GM18520 (cell line): ENCODE measurements at regions not wholly inside any gene's neighbourhood (a gene's known extent, or its start where the extent isn't known, plus 50 kb on each side); places are given as distances from the start of the nearest gene placed in this dataset.

Experiments
- ATAC-seq: cut with Tn5 transposase; IDR thresholded peaks from one replicate; pipeline ENCODE4 v1.9.1; 2021; ENCODE audit not compliant: unreplicated experiment

DNA sequence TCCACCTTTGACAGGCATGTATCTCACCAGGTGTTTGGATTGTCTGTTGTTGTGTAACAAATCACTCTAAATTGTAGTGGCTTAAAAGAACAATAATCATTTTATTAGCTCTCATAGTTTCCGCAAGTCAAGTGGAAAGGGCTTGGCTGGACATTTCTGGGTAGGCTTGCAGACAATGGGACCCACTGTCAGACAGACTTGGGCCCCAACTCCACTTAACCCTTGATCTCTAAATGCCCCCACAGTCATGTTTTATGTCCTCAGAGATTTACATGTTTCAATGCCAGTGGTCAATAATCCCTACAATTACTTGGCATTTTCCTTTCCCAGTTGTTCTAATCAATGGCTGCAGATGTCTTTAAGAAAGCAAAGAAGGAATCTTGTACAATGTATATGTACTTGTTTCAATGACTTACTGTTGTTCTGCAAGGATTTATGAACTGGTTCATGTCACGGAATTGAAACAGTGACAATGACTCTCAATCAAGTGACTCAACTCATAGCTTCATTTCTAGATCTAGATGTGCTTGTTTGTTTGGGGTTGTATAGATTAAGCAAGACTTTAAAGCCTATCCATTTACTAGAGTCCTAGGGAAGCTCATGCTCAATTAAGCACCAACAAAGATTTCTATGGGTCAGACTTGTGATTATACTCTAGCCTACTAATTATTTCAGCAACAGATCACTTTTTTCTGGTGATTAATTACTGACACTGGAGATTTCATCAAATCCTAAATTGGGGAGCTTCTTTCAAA is 510.1 kb upstream of the NBEA start:
- no peak for ATAC-seq

DNA sequence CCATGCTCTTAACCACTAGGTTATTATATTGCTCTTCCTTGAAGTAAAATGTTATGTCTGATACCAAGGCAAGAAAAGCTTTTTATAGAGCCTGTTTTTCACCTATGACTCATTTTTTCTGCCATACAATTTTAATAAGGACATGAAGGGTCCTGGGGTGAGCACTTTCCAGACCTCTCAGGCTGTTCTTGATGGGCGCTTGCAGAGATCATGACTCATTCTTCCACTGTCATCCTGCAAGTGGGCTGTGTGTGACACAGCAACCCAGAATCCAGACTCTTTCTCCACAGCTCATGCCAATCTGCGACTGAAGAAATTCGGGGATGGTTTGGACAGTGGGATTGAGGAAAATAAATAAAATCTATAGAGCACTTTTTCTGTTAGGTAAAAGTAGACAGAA is 506.7 kb upstream of the NBEA start:
- no peak for ATAC-seq

DNA sequence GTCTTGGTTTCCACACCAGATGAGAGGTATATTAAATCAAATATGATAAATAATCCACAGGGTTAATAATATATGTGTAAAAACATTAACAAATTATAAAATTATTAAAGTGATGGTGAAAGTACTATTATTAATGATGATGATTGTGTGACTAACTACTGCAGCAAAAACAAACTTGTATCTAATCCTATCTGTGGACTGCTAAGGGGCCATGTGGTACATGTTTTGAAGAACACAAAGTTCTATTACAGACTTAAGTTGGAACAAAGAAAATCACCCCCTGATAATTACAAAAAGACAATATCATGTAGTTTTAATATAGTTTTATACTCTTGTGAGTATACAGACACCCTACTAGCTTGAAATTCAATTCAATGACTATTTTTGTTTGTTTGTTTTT is 504.2 kb upstream of the NBEA start:
- no peak for ATAC-seq

DNA sequence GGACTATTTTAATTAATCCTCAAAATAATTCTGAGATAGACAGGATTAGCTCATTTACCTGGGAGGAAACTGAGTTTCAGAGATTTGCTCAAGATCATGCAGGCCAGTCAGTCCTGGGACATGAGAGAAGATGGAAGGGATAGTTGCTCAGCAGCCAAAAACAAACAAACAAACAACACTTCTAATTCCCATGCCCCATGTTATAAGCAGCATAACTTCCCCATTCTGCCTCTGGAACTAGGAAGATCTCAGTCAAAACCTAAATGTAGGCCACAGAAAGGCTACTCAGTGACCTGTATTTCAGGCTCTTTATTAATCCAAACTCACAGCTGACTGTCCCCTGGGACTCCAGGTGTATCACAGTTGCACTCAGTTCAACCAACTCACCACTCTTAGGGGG is 489.2 kb upstream of the NBEA start:
- ATAC-seq: no peak

DNA sequence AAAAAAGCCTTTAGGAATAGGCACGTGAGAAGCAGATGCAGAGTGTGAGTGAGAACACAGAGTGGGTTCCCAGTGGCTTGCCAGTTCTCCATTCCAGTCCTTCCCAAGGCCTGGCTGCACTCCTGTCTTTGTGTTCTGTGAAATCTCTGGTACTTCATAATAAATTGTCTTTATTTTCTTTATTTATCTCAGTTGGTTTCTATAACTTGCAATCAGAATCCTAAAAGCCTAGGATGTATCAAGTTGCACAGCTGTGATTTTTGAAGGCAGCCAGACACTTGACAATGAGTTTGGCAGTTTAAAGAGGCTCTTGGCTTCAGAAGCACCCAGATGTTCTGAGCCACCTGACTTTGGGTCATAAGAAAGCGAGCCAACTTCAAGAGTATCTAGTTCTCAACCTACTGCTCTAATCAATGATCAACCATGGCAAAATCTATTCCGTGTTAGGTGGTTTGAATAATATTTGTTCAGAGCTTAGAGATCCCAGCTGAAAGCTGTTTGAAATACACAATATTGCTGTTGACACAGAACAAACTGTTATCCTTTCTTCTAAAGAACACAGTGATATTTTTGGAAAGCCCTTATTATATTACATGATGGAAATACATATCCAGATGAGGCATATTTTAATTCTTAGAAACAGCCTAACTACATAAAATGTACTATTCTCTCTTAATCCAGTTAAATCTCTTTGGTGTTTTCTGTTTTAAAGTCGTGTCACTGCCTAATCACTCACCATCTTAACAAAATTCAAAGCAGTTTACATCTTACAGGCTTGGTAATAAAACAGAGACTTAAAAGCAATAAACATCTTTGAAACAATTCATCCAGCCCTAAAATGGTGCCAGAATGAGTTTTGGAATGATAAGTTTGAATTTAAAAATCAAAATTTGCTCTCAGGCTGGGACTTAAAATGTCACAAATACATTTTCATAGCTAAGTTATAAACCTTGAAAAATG is 483.0 kb upstream of the NBEA start:
- no peak for ATAC-seq

DNA sequence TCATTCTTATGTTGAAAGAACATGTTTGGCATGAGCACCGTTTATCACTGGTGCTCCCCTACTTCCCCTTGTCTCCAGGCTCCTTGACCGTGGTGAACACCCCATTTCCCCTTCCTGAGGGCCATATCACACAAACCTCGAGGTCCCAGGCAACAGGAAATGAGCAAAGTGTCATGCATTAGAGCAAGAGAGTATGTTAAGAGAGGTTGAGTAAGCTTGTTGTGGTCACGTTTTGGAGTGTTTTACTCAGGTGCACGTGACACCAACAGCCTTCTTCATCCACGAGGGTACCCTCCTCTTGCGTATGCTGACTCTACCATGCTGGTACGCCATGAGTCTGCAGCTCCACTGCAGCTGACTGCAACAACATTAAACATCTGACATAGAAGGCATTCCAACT is 482.2 kb upstream of the NBEA start:
- ATAC-seq: no peak

DNA sequence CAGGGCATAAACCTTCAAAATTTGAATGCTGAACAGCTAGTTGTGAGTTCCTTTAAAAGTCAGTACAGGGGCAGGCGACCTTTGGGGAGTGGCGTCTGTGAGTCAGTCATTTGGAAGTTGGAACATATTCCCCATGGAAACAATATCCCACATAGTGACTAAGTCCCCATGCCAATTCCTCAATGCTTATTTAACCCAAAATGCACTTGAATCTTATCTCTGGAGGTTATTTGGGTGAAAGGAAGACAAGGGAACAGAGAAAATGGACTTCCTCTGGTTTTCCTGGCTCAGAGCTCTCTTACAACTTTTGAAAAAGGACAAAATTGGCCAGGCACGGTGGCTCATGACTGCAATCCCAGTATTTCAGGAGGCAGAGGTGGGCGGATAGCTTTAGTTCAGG is 479.2 kb upstream of the NBEA start:
- ATAC-seq: no peak

DNA sequence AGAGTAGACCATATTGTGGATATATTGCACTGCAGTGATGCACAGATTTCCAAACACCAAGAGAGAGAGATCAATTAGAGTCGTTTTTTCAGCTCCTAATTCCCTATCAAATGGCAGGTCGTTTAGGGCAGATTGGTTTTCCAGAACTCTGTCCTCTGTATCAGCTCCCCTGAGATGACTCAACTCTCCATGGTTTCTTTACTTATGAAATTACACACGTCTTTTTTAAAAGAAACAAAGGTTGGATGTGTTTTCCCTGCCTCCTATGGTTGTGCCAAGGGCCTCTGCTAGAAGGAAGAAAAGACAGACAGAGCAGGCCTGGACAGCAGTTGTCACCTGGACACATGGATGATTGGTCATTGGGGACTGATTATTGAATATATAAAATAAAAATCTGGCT is 478.1 kb upstream of the NBEA start:
- ATAC-seq: no peak

DNA sequence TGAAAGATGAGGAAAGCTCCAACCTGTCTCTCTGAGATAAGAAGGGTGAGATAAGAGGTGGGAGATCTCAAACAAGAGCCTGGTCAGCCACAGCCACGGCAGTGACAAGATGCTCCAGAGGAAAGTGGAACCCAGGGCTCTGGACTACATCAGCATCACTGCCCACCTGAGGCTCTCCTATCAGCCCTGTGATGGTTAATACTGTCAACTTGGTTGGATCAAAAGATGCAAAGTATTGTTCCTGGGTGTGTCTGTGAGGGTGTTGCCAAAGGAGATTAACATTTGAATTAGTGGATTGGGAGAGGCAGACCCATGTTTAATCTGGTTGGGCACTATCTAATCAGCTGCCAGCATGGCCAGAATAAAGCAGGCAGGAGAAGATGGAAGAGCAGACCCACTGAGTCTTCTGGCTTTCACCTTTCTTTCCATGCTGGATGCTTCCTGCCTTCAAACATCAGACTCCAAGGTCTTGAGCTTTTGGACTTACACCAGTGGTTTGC is 476.6 kb upstream of the NBEA start:
- ATAC-seq: no peak

DNA sequence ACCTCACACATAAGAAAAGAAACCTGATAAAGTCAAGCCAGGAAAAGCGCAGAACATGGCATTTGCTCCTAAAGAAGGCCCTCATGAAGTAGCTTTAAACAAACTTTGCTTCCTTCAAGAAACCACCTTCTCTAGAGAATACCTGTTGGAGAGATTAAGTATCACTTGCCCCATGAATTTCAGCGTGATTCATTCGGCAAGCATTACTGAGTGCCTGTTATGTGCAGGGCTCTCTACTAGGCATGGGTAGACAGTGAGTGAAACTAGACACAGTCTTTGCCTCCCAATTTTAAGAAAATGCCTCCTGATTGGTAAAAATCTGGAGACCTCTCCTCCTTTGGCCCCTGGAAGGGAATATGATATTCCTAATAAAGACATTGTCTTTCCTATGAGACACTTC is 475.8 kb upstream of the NBEA start:
- no peak for ATAC-seq

DNA sequence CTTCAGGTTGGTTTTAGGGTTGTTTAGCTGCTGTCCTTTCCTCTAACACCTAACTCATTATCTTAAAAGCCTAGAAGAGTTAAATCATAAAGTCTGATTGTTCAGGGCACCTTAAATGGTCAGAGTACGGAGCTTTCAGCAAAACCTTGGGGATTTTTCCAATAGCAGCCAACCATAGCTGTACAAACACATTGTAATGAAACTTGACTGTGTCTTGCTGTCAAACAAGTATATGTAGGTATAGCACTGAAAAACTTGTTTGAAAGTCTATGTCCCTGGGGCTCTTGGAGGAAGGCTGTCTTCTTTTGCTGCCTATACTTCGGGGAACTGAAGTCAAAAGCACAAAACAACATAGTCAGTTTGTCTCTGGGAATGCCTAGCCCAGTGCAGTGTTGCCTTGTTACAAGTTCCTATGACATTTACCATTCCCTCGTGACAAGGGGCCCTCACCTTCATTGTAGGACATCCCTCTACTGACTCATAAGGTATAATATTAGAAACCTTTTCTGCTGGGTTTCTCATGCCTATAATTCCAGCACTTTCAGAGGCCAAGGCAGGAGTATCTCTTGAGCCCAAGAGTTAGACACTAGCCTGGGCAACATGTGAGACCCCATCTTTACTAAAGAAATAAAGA is 474.5 kb upstream of the NBEA start:
- no peak for ATAC-seq

DNA sequence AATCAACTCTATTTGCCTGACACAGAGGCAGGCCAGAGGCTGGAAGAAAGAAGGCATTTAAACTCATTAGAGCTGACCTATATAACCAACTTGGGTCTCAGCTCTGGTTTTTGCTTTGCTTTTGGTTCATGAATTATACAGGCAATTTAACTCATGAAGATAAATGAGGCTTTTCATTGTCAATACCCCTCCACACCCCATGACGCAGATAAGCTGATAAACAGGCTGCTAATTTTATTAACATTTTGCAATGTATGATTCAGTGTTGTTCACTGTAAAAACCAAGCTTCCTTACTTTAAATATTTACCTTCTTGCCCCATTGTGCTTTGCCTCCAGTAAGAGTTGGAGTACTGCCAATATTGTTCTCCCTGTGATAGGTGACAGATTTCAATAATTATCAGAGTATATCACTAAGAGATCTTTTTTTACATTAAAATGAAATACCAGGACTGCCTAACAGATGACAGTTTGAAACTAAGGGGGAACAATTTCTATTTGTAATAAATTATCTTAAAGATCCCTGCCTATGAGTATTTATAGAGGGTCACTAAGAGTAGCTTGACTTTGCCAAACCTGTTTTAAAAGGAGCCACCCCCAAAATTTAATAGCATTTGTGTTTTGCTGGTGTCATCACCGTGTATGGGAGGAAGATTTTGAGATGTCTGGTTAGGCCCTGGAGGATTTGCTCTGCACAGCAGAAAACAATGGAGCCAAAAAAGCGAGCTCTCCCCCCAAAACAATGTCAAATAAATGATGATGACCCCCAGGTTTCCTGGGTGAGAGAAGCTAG is 472.7 kb upstream of the NBEA start:
- ATAC-seq: no peak

DNA sequence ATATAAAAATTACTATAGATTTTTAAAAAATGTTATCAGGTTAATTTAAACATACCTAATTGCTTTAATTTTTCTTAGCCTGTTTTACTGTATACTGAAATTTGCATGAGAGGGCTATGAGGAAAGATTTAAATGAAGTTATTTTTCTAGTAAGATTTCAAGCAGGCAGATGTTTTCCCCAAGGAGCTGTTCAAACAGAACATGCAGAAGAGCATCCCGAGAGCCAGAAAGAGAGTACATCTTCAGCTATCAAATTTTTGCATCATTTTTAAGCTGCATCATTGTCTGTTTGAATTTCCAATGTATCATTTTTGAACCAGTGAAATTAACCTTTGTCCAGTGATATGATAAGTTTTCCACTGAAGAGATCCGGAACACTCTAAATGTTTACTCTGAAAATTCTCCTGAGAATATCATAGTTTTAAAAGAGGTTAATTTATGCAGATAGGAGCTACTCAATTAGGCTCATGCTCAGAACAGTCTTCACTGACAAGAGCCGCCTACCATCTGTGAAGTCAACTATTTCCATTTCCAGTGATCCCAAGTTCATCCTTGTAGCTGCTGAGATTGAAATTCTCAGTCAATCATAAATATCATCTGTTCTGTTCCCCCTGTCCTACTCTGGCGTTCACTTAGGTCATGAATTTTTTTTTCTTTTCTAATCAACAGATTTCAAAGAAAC is 467.7 kb upstream of the NBEA start:
- no peak for ATAC-seq

DNA sequence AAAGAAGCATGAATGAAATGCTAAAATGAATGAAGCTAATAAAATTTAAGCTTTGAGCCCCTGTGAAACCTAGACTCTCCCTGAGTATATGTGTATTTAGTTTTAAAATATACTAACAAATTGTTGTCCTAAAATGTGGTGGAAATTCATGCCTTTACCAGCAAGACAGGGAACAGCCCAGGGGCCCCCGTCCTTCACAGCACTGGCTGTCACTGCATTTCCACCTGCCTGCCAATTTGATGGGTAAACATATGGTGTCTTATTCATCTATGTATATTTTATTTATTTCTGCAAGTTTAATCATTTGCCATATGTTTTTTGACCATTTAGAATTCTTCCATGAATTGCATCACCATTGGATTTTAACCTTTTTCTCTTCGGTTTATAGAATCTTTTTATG is 463.7 kb upstream of the NBEA start:
- ATAC-seq: no peak

DNA sequence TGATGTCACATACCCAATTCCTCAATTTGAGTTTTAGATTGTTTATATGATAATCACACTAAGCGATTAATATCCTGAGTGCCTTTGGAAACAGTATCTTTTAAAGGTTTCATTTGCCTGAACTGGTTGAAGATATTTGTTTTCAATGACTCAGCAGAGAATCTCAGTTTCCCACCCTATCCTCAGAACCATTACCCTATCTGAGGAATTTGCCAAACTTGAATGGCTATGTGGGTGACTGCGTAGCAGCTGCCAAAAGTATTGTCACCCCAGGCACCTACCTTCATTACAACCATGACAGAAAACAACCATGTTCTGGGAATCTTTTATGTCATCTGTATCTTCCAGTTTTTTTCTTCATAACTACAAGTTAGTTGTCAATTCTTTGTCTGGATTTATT is 440.1 kb upstream of the NBEA start:
- no peak for ATAC-seq

DNA sequence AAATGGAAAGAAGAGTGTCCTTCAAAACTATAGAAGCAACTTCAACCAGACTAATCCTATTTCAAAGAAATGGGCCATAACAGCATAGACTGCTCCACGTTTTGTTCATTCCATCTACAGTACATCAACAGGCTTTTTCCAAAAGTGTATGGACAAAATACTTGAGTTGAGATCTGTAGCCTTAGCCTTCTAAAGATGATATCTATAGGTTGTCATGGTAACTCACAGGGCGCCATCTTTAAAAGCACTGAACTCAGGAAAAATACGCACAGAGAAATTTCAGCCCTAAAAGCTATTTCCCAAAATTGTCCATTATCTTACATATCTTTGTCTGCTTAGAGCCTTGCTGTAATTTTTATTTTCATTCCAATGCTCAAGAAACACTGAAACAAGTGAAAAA is 439.4 kb upstream of the NBEA start:
- ATAC-seq: no peak

DNA sequence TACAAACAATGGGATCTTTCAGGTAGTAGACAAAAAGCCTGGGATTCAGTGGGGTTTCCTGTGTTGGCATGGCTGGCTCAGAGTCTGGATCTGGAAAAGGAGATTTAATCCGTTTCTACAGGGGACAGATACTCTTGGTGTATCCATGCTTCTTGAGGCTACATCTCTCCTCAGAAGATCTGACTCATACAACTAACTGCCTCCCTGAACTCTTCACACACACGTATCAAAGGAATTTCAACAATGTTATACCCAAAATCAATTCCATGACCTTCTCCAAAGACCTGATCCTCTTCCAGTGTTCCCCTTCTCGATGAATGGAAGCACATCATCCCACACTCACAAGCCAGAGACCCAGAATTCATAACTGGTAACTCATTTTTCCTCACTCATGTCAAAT is 435.3 kb upstream of the NBEA start:
- ATAC-seq: no peak

DNA sequence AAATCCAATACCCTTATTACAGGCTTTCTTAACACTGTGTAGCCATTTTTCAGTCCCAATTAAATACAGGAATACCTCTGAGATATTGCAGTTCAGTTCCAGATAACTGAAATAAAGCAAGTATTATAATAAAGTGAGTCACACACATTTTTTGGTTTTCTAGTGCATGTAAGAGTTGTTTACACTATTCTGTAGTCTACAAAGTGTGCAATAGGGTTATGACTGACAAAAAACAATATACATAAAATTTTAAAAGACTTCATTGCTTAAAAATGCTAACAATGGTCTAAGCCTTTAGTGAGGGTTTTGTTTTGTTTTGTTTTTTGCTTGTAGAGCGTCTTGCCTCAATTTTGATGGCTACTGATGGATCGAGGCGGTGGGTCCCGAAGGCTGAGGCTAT is 434.4 kb upstream of the NBEA start:
- no peak for ATAC-seq

DNA sequence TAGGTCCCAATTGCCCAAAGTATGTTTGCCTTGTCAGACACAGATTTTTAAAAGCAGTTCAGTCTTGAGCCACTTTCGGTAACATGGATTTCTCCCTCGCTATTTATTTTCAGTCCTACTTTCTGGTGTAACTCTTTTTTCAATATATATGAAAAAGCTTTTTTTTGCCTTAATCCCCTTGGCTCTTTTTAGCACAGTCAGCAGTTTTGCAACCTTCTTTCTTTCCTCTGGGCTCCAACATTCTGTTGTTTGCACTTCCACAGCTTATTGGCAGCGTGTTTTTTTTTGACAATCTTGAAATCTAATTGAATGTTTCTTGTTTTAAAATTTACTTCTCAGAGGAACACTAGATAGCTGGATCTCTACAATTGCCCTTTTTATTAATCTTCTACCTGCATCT is 429.3 kb upstream of the NBEA start:
- no peak for ATAC-seq

DNA sequence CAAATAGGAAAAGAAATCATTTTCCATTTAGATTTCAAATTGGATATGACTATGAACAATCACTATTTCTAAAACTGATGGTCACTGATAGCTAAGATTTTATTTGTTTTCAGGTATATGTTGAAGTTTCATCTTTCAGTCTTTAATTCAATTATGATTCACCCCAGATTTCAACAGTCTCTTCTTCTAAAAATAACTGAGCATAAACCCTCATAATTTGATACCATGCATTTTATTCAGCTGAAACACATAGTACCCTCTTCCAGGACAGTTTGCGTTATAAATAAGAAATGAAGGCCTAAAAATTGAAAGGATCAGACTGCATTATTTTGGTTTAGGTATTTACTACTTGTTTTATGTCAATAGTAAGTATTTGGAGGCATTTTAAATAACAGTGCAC is 428.5 kb upstream of the NBEA start:
- no peak for ATAC-seq
